Caco-2 (cell line): ENCODE measurements at regions not wholly inside any gene's neighbourhood (a gene's known extent, or its start where the extent isn't known, plus 50 kb on each side); places are given as distances from the start of the nearest gene placed in this dataset.

Source experiments
- BruUV-seq: library from RNA; stranded (reverse); fragments of 400-500 nt; replicated peaks from 2 replicates; lab custom pipeline; 2021; lab: Mats Ljungman, UMichigan
- CTCF ChIA-PET: fragments of 300-600 bp; sonication (Branson Sonifier 250); formaldehyde crosslinking; loops from one replicate; lab custom pipeline; 2022; ENCODE audit warnings: antibody characterized with exemption; lab: Charles Lee
- POLR2A ChIA-PET: fragments of 300-600 bp; sonication (Branson Sonifier 250); formaldehyde crosslinking; loops from one replicate; lab custom pipeline; 2022; ENCODE audit warnings: antibody characterized with exemption; lab: Charles Lee
- DNase-seq, 2 experiments: peaks; one replicate each; pipeline versions ENCODE4 v3.0.0 to v3.0.0-alpha.2; 2020 to 2022
- H3K27me3 ChIP-seq: replicated peaks from 2 replicates; pipeline ENCODE4 v1.6.0; 2011; ENCODE audit warnings: low read length; ENCODE audit not compliant: control insufficient read depth, insufficient read depth
- H3K36me3 ChIP-seq: 2 replicates; pipeline ENCODE4 v1.5.1; 2011; ENCODE audit warnings: low read length; ENCODE audit not compliant: control insufficient read depth, insufficient read depth
- H3K4me1 ChIP-seq: fragments of 250-450 bp; sonication (Bioruptor Pico); 2 replicates; pipeline ENCODE4 v1.5.1; 2020; ENCODE audit warnings: mild to moderate bottlenecking
- H3K4me3 ChIP-seq: 2 replicates; pipeline ENCODE4 v1.5.1; 2011; ENCODE audit warnings: low read depth, mild to moderate bottlenecking, control low read depth, low read length
- H3K9me3 ChIP-seq: fragments of 250-450 bp; sonication (Bioruptor Pico); 2 replicates; pipeline ENCODE4 v1.5.1; 2020; ENCODE audit warnings: mild to moderate bottlenecking, moderate library complexity
- H3K27ac Mint-ChIP-seq: one replicate; pipeline ENCODE4 v1.8.0; 2022; ENCODE audit warnings: mixed read lengths; ENCODE audit not compliant: unreplicated experiment
- H3K27me3 Mint-ChIP-seq: one replicate; pipeline ENCODE4 v1.8.0; 2022; ENCODE audit warnings: mixed read lengths; ENCODE audit not compliant: insufficient read depth, unreplicated experiment
- H3K36me3 Mint-ChIP-seq: one replicate; pipeline ENCODE4 v1.8.0; 2022; ENCODE audit warnings: mild to moderate bottlenecking, mixed read lengths; ENCODE audit not compliant: insufficient read depth, unreplicated experiment
- H3K4me1 Mint-ChIP-seq: one replicate; pipeline ENCODE4 v1.8.0; 2022; ENCODE audit warnings: low read depth, mixed read lengths; ENCODE audit not compliant: unreplicated experiment
- H3K4me3 Mint-ChIP-seq: one replicate; pipeline ENCODE4 v1.8.0; 2022; ENCODE audit warnings: mild to moderate bottlenecking, moderate library complexity, mixed read lengths; ENCODE audit not compliant: unreplicated experiment
- H3K9me3 Mint-ChIP-seq: one replicate; pipeline ENCODE4 v1.8.0; 2022; ENCODE audit warnings: mixed read lengths; ENCODE audit not compliant: unreplicated experiment
- intact Hi-C: fragments of 100-400 bp; cut with micrococcal nuclease; formaldehyde crosslinking; loops from one replicate; pipeline ENCODE4 v1.10.0; 2022; ENCODE audit not compliant: unreplicated experiment
- TF ChIP-seq, protein P1 (sequence below), 2 experiments: fragments of 200-600 bp in 1 of 2; IDR thresholded peaks; 1 replicate in 1 of 2; 2 replicates in 1 of 2; pipeline versions ENCODE4 v1.5.1 to v1.8.0; 2011 to 2022; ENCODE audit warnings: antibody characterized with exemption in 1 of 2, control low read depth in 1 of 2, inconsistent platforms in 1 of 2, low read depth in 1 of 2, low read length in 1 of 2, mild to moderate bottlenecking in 1 of 2, moderate library complexity in 1 of 2; ENCODE audit not compliant: insufficient read depth in 1 of 2, severe bottlenecking in 1 of 2, unreplicated experiment in 1 of 2

DNA sequence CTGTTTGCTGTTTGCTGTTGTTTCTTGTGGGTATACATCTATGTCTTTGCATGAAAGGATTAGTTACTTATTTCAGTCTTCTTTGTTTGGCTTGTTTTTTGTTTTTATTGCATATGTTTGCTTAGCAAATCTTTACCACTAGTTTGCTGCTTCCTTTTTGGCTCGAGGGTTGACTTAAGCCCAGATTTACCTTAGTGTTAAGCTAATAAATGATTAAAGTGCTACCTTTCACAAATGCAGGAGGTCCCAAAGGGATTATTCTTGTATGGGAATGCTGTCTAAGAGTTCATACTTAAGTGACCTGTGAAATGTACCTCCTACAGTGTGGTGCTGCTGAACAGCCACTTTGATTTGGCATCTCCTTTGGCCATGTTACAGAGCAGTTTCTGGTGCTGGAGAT is 273.5 kb upstream of the NPY start:
- no peaks in the 10 kb centered on the region for H3K4me1 ChIP-seq
- intact Hi-C loops: no loop called here
- ChIA-PET POLR2A (no interaction called here), CTCF (no interaction called here)
- peaks cover 17% of the 10 kb centered on the region for H3K9me3 Mint-ChIP-seq
- TF ChIP-seq, protein P1, sequence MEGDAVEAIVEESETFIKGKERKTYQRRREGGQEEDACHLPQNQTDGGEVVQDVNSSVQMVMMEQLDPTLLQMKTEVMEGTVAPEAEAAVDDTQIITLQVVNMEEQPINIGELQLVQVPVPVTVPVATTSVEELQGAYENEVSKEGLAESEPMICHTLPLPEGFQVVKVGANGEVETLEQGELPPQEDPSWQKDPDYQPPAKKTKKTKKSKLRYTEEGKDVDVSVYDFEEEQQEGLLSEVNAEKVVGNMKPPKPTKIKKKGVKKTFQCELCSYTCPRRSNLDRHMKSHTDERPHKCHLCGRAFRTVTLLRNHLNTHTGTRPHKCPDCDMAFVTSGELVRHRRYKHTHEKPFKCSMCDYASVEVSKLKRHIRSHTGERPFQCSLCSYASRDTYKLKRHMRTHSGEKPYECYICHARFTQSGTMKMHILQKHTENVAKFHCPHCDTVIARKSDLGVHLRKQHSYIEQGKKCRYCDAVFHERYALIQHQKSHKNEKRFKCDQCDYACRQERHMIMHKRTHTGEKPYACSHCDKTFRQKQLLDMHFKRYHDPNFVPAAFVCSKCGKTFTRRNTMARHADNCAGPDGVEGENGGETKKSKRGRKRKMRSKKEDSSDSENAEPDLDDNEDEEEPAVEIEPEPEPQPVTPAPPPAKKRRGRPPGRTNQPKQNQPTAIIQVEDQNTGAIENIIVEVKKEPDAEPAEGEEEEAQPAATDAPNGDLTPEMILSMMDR (IDR thresholded peaks at IDR 0.05; ENCODE audit: insufficient read depth in 1 of 2, low read depth in 1 of 2, low read length in 1 of 2, severe bottlenecking in 1 of 2, unreplicated experiment in 1 of 2): no peak
- no peak overlapping the region for H3K27ac Mint-ChIP-seq
- no peaks in the 10 kb centered on the region for H3K36me3 Mint-ChIP-seq
- peaks cover 9% of the 10 kb centered on the region for H3K9me3 ChIP-seq
- no peaks in the 10 kb centered on the region for H3K27me3 ChIP-seq
- no peaks in the 10 kb centered on the region for H3K4me1 Mint-ChIP-seq
- H3K4me3 Mint-ChIP-seq: no peak overlapping the region
- H3K36me3 ChIP-seq: no peaks in the 10 kb centered on the region
- no TSS peak for BruUV-seq
- H3K27me3 Mint-ChIP-seq: peaks cover 14% of the 10 kb centered on the region
- H3K4me3 ChIP-seq: no peak overlapping the region
- no peak for DNase-seq

DNA sequence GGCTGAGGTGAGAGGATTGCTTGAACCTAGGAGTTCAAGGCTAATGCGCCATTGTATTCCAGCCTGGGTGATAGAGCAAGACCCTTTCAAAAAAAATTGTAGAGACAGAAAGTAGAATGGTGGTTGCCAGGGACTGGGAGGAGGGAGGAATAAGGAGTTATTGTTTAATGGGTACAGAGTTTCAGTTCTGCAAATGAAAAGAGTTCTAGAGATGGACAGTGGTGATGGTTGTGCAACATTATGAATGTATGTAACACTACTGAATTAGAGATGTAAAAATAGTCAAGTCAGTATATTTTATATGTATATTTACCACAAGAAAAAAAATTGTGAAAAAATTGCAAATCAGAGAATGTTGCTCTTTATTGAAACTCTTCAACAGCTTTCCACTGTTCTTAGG is 266.5 kb upstream of the NPY start:
- intact Hi-C loops: no loop called here
- TF ChIP-seq, protein P1 (IDR thresholded peaks at IDR 0.05; ENCODE audit: insufficient read depth in 1 of 2, low read depth in 1 of 2, low read length in 1 of 2, severe bottlenecking in 1 of 2, unreplicated experiment in 1 of 2): no peak
- ChIA-PET POLR2A (no interaction called here), CTCF (no interaction called here)
- Histone ChIP-seq H3K4me1 (no peaks in the 10 kb centered on the region), H3K4me3 (no peak overlapping the region), H3K9me3 (peaks cover 4% of the 10 kb centered on the region; the same call in 1 of the 2 replicates), H3K36me3 (no peaks in the 10 kb centered on the region), H3K27me3 (no peaks in the 10 kb centered on the region)
- no peak for DNase-seq
- Mint-ChIP-seq H3K9me3 (peaks cover 9% of the 10 kb centered on the region), H3K27me3 (peaks cover 12% of the 10 kb centered on the region), H3K4me3 (no peak overlapping the region), H3K4me1 (no peaks in the 10 kb centered on the region), H3K36me3 (no peaks in the 10 kb centered on the region), H3K27ac (no peak overlapping the region)
- no TSS peak for BruUV-seq

DNA sequence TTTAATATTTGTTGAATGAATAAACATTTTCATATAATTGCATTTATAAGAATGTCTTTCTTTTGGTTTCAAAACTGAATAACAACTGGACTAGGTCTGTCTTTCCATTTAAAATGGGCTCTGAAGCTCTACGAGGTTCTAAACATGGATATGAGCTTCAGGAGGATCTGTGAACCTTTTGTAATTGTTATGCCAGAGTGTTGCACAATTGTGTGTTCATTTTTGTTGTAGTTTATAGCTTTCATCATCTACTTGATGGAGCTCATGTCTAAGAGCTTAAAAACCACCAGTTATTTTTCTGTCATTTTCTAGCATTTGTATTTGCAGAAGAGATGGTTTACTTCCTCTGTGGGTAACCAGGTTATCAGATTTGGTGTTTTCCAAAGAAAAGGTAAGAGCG is 265.7 kb upstream of the NPY start:
- no TSS peak for BruUV-seq
- no peaks in the 10 kb centered on the region for H3K4me1 ChIP-seq
- TF ChIP-seq, protein P1 (IDR thresholded peaks at IDR 0.05; ENCODE audit: insufficient read depth in 1 of 2, low read depth in 1 of 2, low read length in 1 of 2, severe bottlenecking in 1 of 2, unreplicated experiment in 1 of 2): no peak
- POLR2A ChIA-PET: no interaction called here
- H3K36me3 ChIP-seq: no peaks in the 10 kb centered on the region
- Mint-ChIP-seq H3K9me3 (peaks cover 1% of the 10 kb centered on the region), H3K4me1 (no peaks in the 10 kb centered on the region), H3K27ac (no peak overlapping the region), H3K4me3 (no peak overlapping the region), H3K36me3 (no peaks in the 10 kb centered on the region), H3K27me3 (peaks cover 6% of the 10 kb centered on the region)
- H3K4me3 ChIP-seq: no peak overlapping the region
- DNase-seq: no peak
- CTCF ChIA-PET: no interaction called here
- intact Hi-C loops: no loop called here
- peaks cover 4% of the 10 kb centered on the region; the same call in 1 of the 2 replicates for H3K9me3 ChIP-seq
- H3K27me3 ChIP-seq: no peaks in the 10 kb centered on the region
